ENCODE measurements at regions not wholly inside any gene's neighbourhood (a gene's known extent, or its start where the extent isn't known, plus 50 kb on each side); places are given as distances from the start of the nearest gene placed in this dataset.
"Not testable (repeated sequence)": the region's sequence is repeated elsewhere in the genome, so short reads cannot be mapped to it uniquely, and the experiment has no call there.

- Mint-ChIP-seq H3K4me1 (ENCODE audit: low read depth in 2 of 2) (peaks cover 0 to 4% of the 10 kb centered on the region in 2 donors), H3K27me3 (peaks cover 0 to 6% of the 10 kb centered on the region in 2 donors), H3K27ac (peak overlapping the region in 1 of 2 donors; percentile 1), H3K9me3 (no peaks in the 10 kb centered on the region), H3K4me3 (peak overlapping the region; percentile 19), H3K36me3 (no peaks in the 10 kb centered on the region)
- no peak for DNase-seq (ENCODE audit: low spot score)
- no peak for ATAC-seq
Observed at GRCh38 chr7:114788706-114789105, 133.2 kb upstream of the MDFIC start.

GRCh38 chr7:114789161-114789560 lies 132.7 kb upstream of the MDFIC start:
- Mint-ChIP-seq H3K4me3 (peak overlapping the region; percentile 9), H3K27me3 (peaks cover under 1 to 6% of the 10 kb centered on the region in 2 donors), H3K4me1 (ENCODE audit: low read depth in 2 of 2) (peaks cover 0 to 4% of the 10 kb centered on the region in 2 donors), H3K36me3 (no peaks in the 10 kb centered on the region), H3K27ac (peak overlapping the region in 1 of 2 donors; percentile 1), H3K9me3 (peaks cover 1% of the 10 kb centered on the region)
- DNase-seq (ENCODE audit: low spot score): no peak
- ATAC-seq: no peak

- no peak for DNase-seq (ENCODE audit: low spot score)
- H3K27me3 Mint-ChIP-seq: peaks cover 5 to 13% of the 10 kb centered on the region in 2 donors
- H3K9me3 Mint-ChIP-seq: peaks cover 6% of the 10 kb centered on the region
- H3K27ac Mint-ChIP-seq: peak overlapping the region in 1 of 2 donors; percentile 1
- peaks cover 0 to 4% of the 10 kb centered on the region in 2 donors for H3K4me1 Mint-ChIP-seq (ENCODE audit: low read depth in 2 of 2)
- no peaks in the 10 kb centered on the region for H3K36me3 Mint-ChIP-seq
- peak in 1 of 2 donors; percentile 29 for ATAC-seq
- no peak overlapping the region for H3K4me3 Mint-ChIP-seq
Observed at GRCh38 chr7:114789871-114790311, 132.0 kb upstream of the MDFIC start.

GRCh38 chr7:114790521-114790920 lies 131.4 kb upstream of the MDFIC start:
- Mint-ChIP-seq H3K4me3 (no peak overlapping the region), H3K27me3 (peaks cover 9 to 10% of the 10 kb centered on the region in 2 donors), H3K27ac (no peak overlapping the region), H3K36me3 (no peaks in the 10 kb centered on the region), H3K4me1 (ENCODE audit: low read depth in 2 of 2) (peaks cover 0 to 4% of the 10 kb centered on the region in 2 donors), H3K9me3 (peaks cover 6% of the 10 kb centered on the region)
- DNase-seq (ENCODE audit: low spot score) (no peak), ATAC-seq (no peak)

- Mint-ChIP-seq H3K4me1 (ENCODE audit: low read depth in 2 of 2) (peaks cover 0 to 4% of the 10 kb centered on the region in 2 donors), H3K4me3 (no peak overlapping the region), H3K27me3 (peaks cover 9 to 19% of the 10 kb centered on the region in 2 donors), H3K9me3 (peaks cover 10% of the 10 kb centered on the region), H3K36me3 (no peaks in the 10 kb centered on the region), H3K27ac (no peak overlapping the region)
- DNase-seq (ENCODE audit: low spot score) (no peak), ATAC-seq (no peak)
Observed at GRCh38 chr7:114791771-114792170, 130.1 kb upstream of the MDFIC start.

- peaks cover 10% of the 10 kb centered on the region for H3K9me3 Mint-ChIP-seq
- DNase-seq (ENCODE audit: low spot score) (no peak), ATAC-seq (no peak)
- peaks cover 9 to 19% of the 10 kb centered on the region in 2 donors for H3K27me3 Mint-ChIP-seq
- H3K4me3 Mint-ChIP-seq: no peak overlapping the region
- H3K27ac Mint-ChIP-seq: no peak overlapping the region
- peaks cover 0 to 3% of the 10 kb centered on the region in 2 donors for H3K4me1 Mint-ChIP-seq (ENCODE audit: low read depth in 2 of 2)
- H3K36me3 Mint-ChIP-seq: no peaks in the 10 kb centered on the region
Observed at GRCh38 chr7:114793155-114793845, 128.6 kb upstream of the MDFIC start.

GRCh38 chr7:114795475-114795874 lies 126.4 kb upstream of the MDFIC start:
- no peaks in the 10 kb centered on the region for H3K4me1 Mint-ChIP-seq (ENCODE audit: low read depth in 2 of 2)
- H3K36me3 Mint-ChIP-seq: no peaks in the 10 kb centered on the region
- ATAC-seq (no peak), DNase-seq (ENCODE audit: low spot score) (no peak)
- peaks cover 9 to 19% of the 10 kb centered on the region in 2 donors for H3K27me3 Mint-ChIP-seq
- no peak overlapping the region for H3K4me3 Mint-ChIP-seq
- H3K27ac Mint-ChIP-seq: no peak overlapping the region
- H3K9me3 Mint-ChIP-seq: peaks cover 10% of the 10 kb centered on the region

GRCh38 chr7:114799628-114800028 lies 122.3 kb upstream of the MDFIC start:
- H3K4me3 Mint-ChIP-seq: no peak overlapping the region
- peak overlapping the region in 1 of 2 donors; percentile 44 for H3K27ac Mint-ChIP-seq
- peaks cover 4% of the 10 kb centered on the region for H3K9me3 Mint-ChIP-seq
- peaks cover 3 to 14% of the 10 kb centered on the region in 2 donors for H3K27me3 Mint-ChIP-seq
- no peaks in the 10 kb centered on the region for H3K4me1 Mint-ChIP-seq (ENCODE audit: low read depth in 2 of 2)
- DNase-seq (ENCODE audit: low spot score) (no peak), ATAC-seq (peak in 1 of 2 donors; percentile 54)
- H3K36me3 Mint-ChIP-seq: no peaks in the 10 kb centered on the region

GRCh38 chr7:114802632-114803031 lies 119.3 kb upstream of the MDFIC start:
- H3K36me3 Mint-ChIP-seq: no peaks in the 10 kb centered on the region
- DNase-seq (ENCODE audit: low spot score): no peak
- no peaks in the 10 kb centered on the region for H3K4me1 Mint-ChIP-seq (ENCODE audit: low read depth in 2 of 2)
- peak overlapping the region; percentile 2 for H3K4me3 Mint-ChIP-seq
- peaks cover 4 to 11% of the 10 kb centered on the region in 2 donors for H3K27me3 Mint-ChIP-seq
- ATAC-seq: peak in 1 of 2 donors; percentile 49
- H3K9me3 Mint-ChIP-seq: no peaks in the 10 kb centered on the region
- peak overlapping the region in 1 of 2 donors; percentile 19 for H3K27ac Mint-ChIP-seq

GRCh38 chr7:114806590-114807162 lies 115.2 kb upstream of the MDFIC start:
- H3K27me3 Mint-ChIP-seq: peaks cover 12 to 21% of the 10 kb centered on the region in 2 donors
- ATAC-seq: no peak
- DNase-seq (ENCODE audit: low spot score): no peak
- no peaks in the 10 kb centered on the region for H3K9me3 Mint-ChIP-seq
- no peak overlapping the region for H3K27ac Mint-ChIP-seq
- H3K4me1 Mint-ChIP-seq (ENCODE audit: low read depth in 2 of 2): no peaks in the 10 kb centered on the region
- H3K36me3 Mint-ChIP-seq: no peaks in the 10 kb centered on the region
- H3K4me3 Mint-ChIP-seq: no peak overlapping the region

- ATAC-seq (no peak), DNase-seq (ENCODE audit: low spot score) (no peak)
- H3K27ac Mint-ChIP-seq: no peak overlapping the region
- H3K27me3 Mint-ChIP-seq: peaks cover 10 to 11% of the 10 kb centered on the region in 2 donors
- peaks cover 11% of the 10 kb centered on the region for H3K9me3 Mint-ChIP-seq
- H3K36me3 Mint-ChIP-seq: peaks cover 8% of the 10 kb centered on the region
- peaks cover 0 to 9% of the 10 kb centered on the region in 2 donors for H3K4me1 Mint-ChIP-seq (ENCODE audit: low read depth in 2 of 2)
- no peak overlapping the region for H3K4me3 Mint-ChIP-seq
Observed at GRCh38 chr7:114812570-114812969, 109.3 kb upstream of the MDFIC start.

GRCh38 chr7:114813624-114814023 lies 108.3 kb upstream of the MDFIC start:
- ATAC-seq: peak in 1 of 2 donors; percentile 55
- H3K9me3 Mint-ChIP-seq: peaks cover 11% of the 10 kb centered on the region
- H3K27ac Mint-ChIP-seq: peak overlapping the region in 1 of 2 donors; percentile 31

GRCh38 chr7:114817036-114817435 lies 104.9 kb upstream of the MDFIC start:
- H3K36me3 Mint-ChIP-seq; ATAC-seq; H3K4me1 Mint-ChIP-seq (ENCODE audit: low read depth in 2 of 2); H3K4me3 Mint-ChIP-seq; DNase-seq (ENCODE audit: low spot score); H3K27me3 Mint-ChIP-seq; H3K27ac Mint-ChIP-seq: not testable (repeated sequence)
- H3K9me3 Mint-ChIP-seq: peaks cover 11% of the 10 kb centered on the region

More at GRCh38 chr7:114813624-114814023, 108.3 kb upstream of the MDFIC start:
- Mint-ChIP-seq H3K36me3 (peaks cover 8% of the 10 kb centered on the region), H3K4me3 (no peak overlapping the region), H3K4me1 (ENCODE audit: low read depth in 2 of 2) (peaks cover 0 to 9% of the 10 kb centered on the region in 2 donors), H3K27me3 (peaks cover 10 to 11% of the 10 kb centered on the region in 2 donors)
- no peak for DNase-seq (ENCODE audit: low spot score)

- ATAC-seq: peak; percentile 43 to 94
- Mint-ChIP-seq H3K36me3 (peaks cover 8% of the 10 kb centered on the region), H3K27ac (no peak overlapping the region), H3K4me1 (ENCODE audit: low read depth in 2 of 2) (peaks cover 0 to 9% of the 10 kb centered on the region in 2 donors), H3K9me3 (peaks cover 11% of the 10 kb centered on the region), H3K27me3 (peaks cover 0 to 3% of the 10 kb centered on the region in 2 donors), H3K4me3 (no peak overlapping the region)
- DNase-seq (ENCODE audit: low spot score): no peak
Observed at GRCh38 chr7:114818501-114818900, 103.4 kb upstream of the MDFIC start.

All from natural killer cell treated with Interleukin-12 subunit alpha and Interleukin-12 subunit beta and Interleukin-15 and Interleukin-18, amount 100 ng/mL, for 72 hours (primary cell).